ENCODE measurements at regions not wholly inside any gene's neighbourhood (a gene's known extent, or its start where the extent isn't known, plus 50 kb on each side); places are given as distances from the start of the nearest gene placed in this dataset.

- no peak for DNase-seq (ENCODE audit: low spot score)
Observed at GRCh38 chr4:60780874-60781273, 419.3 kb upstream of the ADGRL3 start.

- no peak for DNase-seq (ENCODE audit: low spot score)
Observed at GRCh38 chr4:60790608-60791007, 409.5 kb upstream of the ADGRL3 start.

GRCh38 chr4:60794372-60794771, 405.8 kb upstream of the ADGRL3 start:
- no peak for DNase-seq (ENCODE audit: low spot score)

GRCh38 chr4:60799214-60799613, 400.9 kb upstream of the ADGRL3 start:
- no peak for DNase-seq (ENCODE audit: low spot score)

- DNase-seq (ENCODE audit: low spot score), result no peak
Observed at GRCh38 chr4:60800701-60801100, 399.4 kb upstream of the ADGRL3 start.

- DNase-seq (ENCODE audit: low spot score), result peak; percentile 5
Observed at GRCh38 chr4:60805500-60806313, 394.4 kb upstream of the ADGRL3 start.

- no peak for DNase-seq (ENCODE audit: low spot score)
Observed at GRCh38 chr4:60808726-60809485, 391.2 kb upstream of the ADGRL3 start.

- no peak for DNase-seq (ENCODE audit: low spot score)
Observed at GRCh38 chr4:60809486-60809800, 390.7 kb upstream of the ADGRL3 start.

- DNase-seq (ENCODE audit: low spot score), result no peak
Observed at GRCh38 chr4:60812811-60813210, 387.3 kb upstream of the ADGRL3 start.

GRCh38 chr4:60814549-60814948, 385.6 kb upstream of the ADGRL3 start:
- no peak for DNase-seq (ENCODE audit: low spot score)

- DNase-seq (ENCODE audit: low spot score), result no peak
Observed at GRCh38 chr4:60817609-60818008, 382.5 kb upstream of the ADGRL3 start.

- DNase-seq (ENCODE audit: low spot score), result no peak
Observed at GRCh38 chr4:60822986-60823385, 377.1 kb upstream of the ADGRL3 start.

GRCh38 chr4:60840020-60840419, 360.1 kb upstream of the ADGRL3 start:
- no peak for DNase-seq (ENCODE audit: low spot score)

- no peak for DNase-seq (ENCODE audit: low spot score)
Observed at GRCh38 chr4:60846678-60847077, 353.4 kb upstream of the ADGRL3 start.

- DNase-seq (ENCODE audit: low spot score), result no peak
Observed at GRCh38 chr4:60847614-60848013, 352.5 kb upstream of the ADGRL3 start.

- no peak for DNase-seq (ENCODE audit: low spot score)
Observed at GRCh38 chr4:60857130-60857753, 342.9 kb upstream of the ADGRL3 start.

GRCh38 chr4:60863442-60863841, 336.7 kb upstream of the ADGRL3 start:
- no peak for DNase-seq (ENCODE audit: low spot score)

- no peak for DNase-seq (ENCODE audit: low spot score)
Observed at GRCh38 chr4:60865273-60865672, 334.9 kb upstream of the ADGRL3 start.

GRCh38 chr4:60868232-60868960, 331.7 kb upstream of the ADGRL3 start:
- DNase-seq (ENCODE audit: low spot score), result no peak

- DNase-seq (ENCODE audit: low spot score), result no peak
Observed at GRCh38 chr4:60879135-60879701, 320.9 kb upstream of the ADGRL3 start.

GRCh38 chr4:60884587-60884986, 315.5 kb upstream of the ADGRL3 start:
- no peak for DNase-seq (ENCODE audit: low spot score)

GRCh38 chr4:60885011-60885410, 315.1 kb upstream of the ADGRL3 start:
- DNase-seq (ENCODE audit: low spot score), result no peak

All from AG08395 (cell line).